ENCODE measurements at regions not wholly inside any gene's neighbourhood (a gene's known extent, or its start where the extent isn't known, plus 50 kb on each side); places are given as distances from the start of the nearest gene placed in this dataset.

GRCh38 chr4:187470061-187470460, 525.5 kb upstream of the ZFP42 start:
- no peaks in the 10 kb centered on the region for H3K9me3 ChIP-seq
- intact Hi-C loops (cut with DNase I): no loop called here
- H3K4me3 ChIP-seq: no peak overlapping the region
- H3K36me3 ChIP-seq: no peaks in the 10 kb centered on the region
- no peaks in the 10 kb centered on the region for H3K4me1 ChIP-seq
- no peak for DNase-seq (ENCODE audit: extremely low spot score in 2 of 2)
- H3K27ac ChIP-seq: no peak overlapping the region
- no peaks in the 10 kb centered on the region for H3K27me3 ChIP-seq
- TF ChIP-seq POLR2AphosphoS5 (IDR thresholded peaks at IDR 0.05; ENCODE audit: insufficient read depth in 1 of 2, low read depth in 1 of 2) (no peak), CTCF (IDR thresholded peaks at IDR 0.05) (no peak), POLR2A (IDR thresholded peaks at IDR 0.05) (no peak)

GRCh38 chr4:187474238-187474637, 521.3 kb upstream of the ZFP42 start:
- Histone ChIP-seq H3K27me3 (no peaks in the 10 kb centered on the region), H3K4me3 (no peak overlapping the region), H3K27ac (no peak overlapping the region), H3K36me3 (no peaks in the 10 kb centered on the region), H3K9me3 (no peaks in the 10 kb centered on the region), H3K4me1 (peaks cover 10% of the 10 kb centered on the region)
- DNase-seq (ENCODE audit: extremely low spot score in 2 of 2): no peak
- TF ChIP-seq POLR2AphosphoS5 (IDR thresholded peaks at IDR 0.05; ENCODE audit: insufficient read depth in 1 of 2, low read depth in 1 of 2) (no peak), POLR2A (IDR thresholded peaks at IDR 0.05) (no peak)
- intact Hi-C loops (cut with DNase I): no loop called here

- Histone ChIP-seq H3K27me3 (no peaks in the 10 kb centered on the region), H3K4me3 (no peak overlapping the region), H3K9me3 (no peaks in the 10 kb centered on the region), H3K27ac (no peak overlapping the region), H3K4me1 (peaks cover 24% of the 10 kb centered on the region), H3K36me3 (no peaks in the 10 kb centered on the region)
- DNase-seq (ENCODE audit: extremely low spot score in 2 of 2): no peak
- intact Hi-C loops (cut with DNase I): no loop called here
- TF ChIP-seq POLR2AphosphoS5 (IDR thresholded peaks at IDR 0.05; ENCODE audit: insufficient read depth in 1 of 2, low read depth in 1 of 2) (no peak), POLR2A (IDR thresholded peaks at IDR 0.05) (no peak), CTCF (IDR thresholded peaks at IDR 0.05) (no peak)
Observed at GRCh38 chr4:187475901-187476300, 519.7 kb upstream of the ZFP42 start.

- TF ChIP-seq POLR2AphosphoS5 (IDR thresholded peaks at IDR 0.05; ENCODE audit: insufficient read depth in 1 of 2, low read depth in 1 of 2) (no peak), CTCF (IDR thresholded peaks at IDR 0.05) (no peak), POLR2A (IDR thresholded peaks at IDR 0.05) (no peak)
- no peak for DNase-seq (ENCODE audit: extremely low spot score in 2 of 2)
- no peaks in the 10 kb centered on the region for H3K27me3 ChIP-seq
- H3K4me3 ChIP-seq: no peak overlapping the region
- intact Hi-C loops (cut with DNase I): no loop called here
- H3K9me3 ChIP-seq: no peaks in the 10 kb centered on the region
- H3K27ac ChIP-seq: no peak overlapping the region
- H3K36me3 ChIP-seq: no peaks in the 10 kb centered on the region
- peaks cover 24% of the 10 kb centered on the region for H3K4me1 ChIP-seq
Observed at GRCh38 chr4:187477224-187477623, 518.3 kb upstream of the ZFP42 start.

GRCh38 chr4:187478292-187479140, 517.1 kb upstream of the ZFP42 start:
- no peak for TF ChIP-seq POLR2A (IDR thresholded peaks at IDR 0.05)
- TF ChIP-seq CTCF (IDR thresholded peaks at IDR 0.05): no peak
- TF ChIP-seq POLR2AphosphoS5 (IDR thresholded peaks at IDR 0.05; ENCODE audit: insufficient read depth in 1 of 2, low read depth in 1 of 2): no peak
- peaks cover 24% of the 10 kb centered on the region for H3K4me1 ChIP-seq
- no peaks in the 10 kb centered on the region for H3K27me3 ChIP-seq
- peak overlapping the region; percentile 35 for H3K27ac ChIP-seq
- DNase-seq (ENCODE audit: extremely low spot score in 2 of 2): no peak
- no peaks in the 10 kb centered on the region for H3K36me3 ChIP-seq
- intact Hi-C loops (cut with DNase I): no loop called here
- no peaks in the 10 kb centered on the region for H3K9me3 ChIP-seq
- H3K4me3 ChIP-seq: no peak overlapping the region
